A673 (cell line): ENCODE measurements at regions not wholly inside any gene's neighbourhood (a gene's known extent, or its start where the extent isn't known, plus 50 kb on each side); places are given as distances from the start of the nearest gene placed in this dataset.
"Not testable (repeated sequence)": the region's sequence is repeated elsewhere in the genome, so short reads cannot be mapped to it uniquely, and the experiment has no call there.

Experiments used
- BruUV-seq: library from RNA; stranded (reverse); fragments of 400-500 nt; replicated peaks from 2 replicates; lab custom pipeline; 2021; lab: Mats Ljungman, UMichigan
- CTCF ChIA-PET: fragments of 300-600 bp; sonication (Branson Sonifier 250); formaldehyde crosslinking; loops from one replicate; lab custom pipeline; 2022; ENCODE audit warnings: antibody characterized with exemption; lab: Charles Lee
- POLR2A ChIA-PET: fragments of 300-600 bp; sonication (Branson Sonifier 250); formaldehyde crosslinking; loops from one replicate; lab custom pipeline; 2022; ENCODE audit warnings: antibody characterized with exemption; ENCODE audit not compliant: low non-redundant PET; lab: Charles Lee
- DNase-seq: peaks from one replicate; pipeline ENCODE4 v3.0.0-alpha.2; 2015; ENCODE audit warnings: low spot score
- H3K27ac ChIP-seq: fragments of 200-600 bp; sonication (generic); 2 replicates; pipeline ENCODE4 v1.5.1; 2016; ENCODE audit warnings: mixed run types, low read depth, mild to moderate bottlenecking, mixed read lengths, antibody characterized with exemption, low read length; ENCODE audit not compliant: poor library complexity, severe bottlenecking
- H3K27me3 ChIP-seq: fragments of 200-600 bp; sonication (generic); replicated peaks from 2 replicates; pipeline ENCODE4 v1.6.1; 2017; ENCODE audit warnings: mixed run types, low read depth, mild to moderate bottlenecking, mixed read lengths, antibody characterized with exemption, low read length; ENCODE audit not compliant: insufficient read depth, poor library complexity
- H3K36me3 ChIP-seq: fragments of 200-600 bp; sonication (generic); 2 replicates; pipeline ENCODE4 v1.6.1; 2016; ENCODE audit warnings: mixed run types, mild to moderate bottlenecking, mixed read lengths, antibody characterized with exemption, low read length; ENCODE audit not compliant: insufficient read depth, poor library complexity, severe bottlenecking
- H3K4me1 ChIP-seq: fragments of 200-600 bp; sonication (generic); 2 replicates; pipeline ENCODE4 v1.6.1; 2017; ENCODE audit warnings: mixed run types, mild to moderate bottlenecking, mixed read lengths, antibody characterized with exemption, low read length; ENCODE audit not compliant: insufficient read depth, poor library complexity, severe bottlenecking
- H3K4me3 ChIP-seq: fragments of 200-600 bp; sonication (generic); 2 replicates; pipeline ENCODE4 v1.5.1; 2016; ENCODE audit warnings: low read depth, mixed run types, mild to moderate bottlenecking, mixed read lengths, low read length; ENCODE audit not compliant: poor library complexity, severe bottlenecking
- H3K9me3 ChIP-seq: fragments of 200-600 bp; sonication (generic); 2 replicates; pipeline ENCODE4 v1.6.1; 2016; ENCODE audit warnings: mixed run types, low read depth, mild to moderate bottlenecking, mixed read lengths, antibody characterized with exemption, low read length; ENCODE audit not compliant: poor library complexity, severe bottlenecking
- CTCF ChIP-seq: fragments of 300-800, 200-600 bp; sonication (generic); conservative IDR thresholded peaks from 2 replicates; pipeline ENCODE4 v1.5.1; 2017; ENCODE audit warnings: low read depth, mild to moderate bottlenecking, antibody characterized with exemption, low read length, moderate library complexity, mixed read lengths
- EZH2 ChIP-seq: fragments of 200-600 bp; sonication (generic); IDR thresholded peaks from 2 replicates; pipeline ENCODE4 v1.6.1; 2017; ENCODE audit warnings: borderline replicate concordance, low read depth, mild to moderate bottlenecking, mixed read lengths, antibody characterized with exemption, low read length; ENCODE audit not compliant: poor library complexity, severe bottlenecking
- intact Hi-C: fragments of 100-400 bp; cut with micrococcal nuclease; formaldehyde crosslinking; loops from one replicate; pipeline ENCODE4 v1.10.0; 2022; ENCODE audit not compliant: unreplicated experiment

GRCh38 chr6:11378639-11379038 lies 146.2 kb upstream of the NEDD9 start:
- no peak for DNase-seq
- Histone ChIP-seq H3K9me3 (no peaks in the 10 kb centered on the region), H3K36me3 (no peaks in the 10 kb centered on the region), H3K4me1 (no peaks in the 10 kb centered on the region), H3K27ac (no peak overlapping the region), H3K27me3 (no peaks in the 10 kb centered on the region), H3K4me3 (no peak overlapping the region)
- TF ChIP-seq CTCF (no peak), EZH2 (no peak)
- BruUV-seq: no TSS peak
- ChIA-PET POLR2A (no interaction called here), CTCF (no interaction called here)
- intact Hi-C loops: no loop called here

- no peaks in the 10 kb centered on the region for H3K36me3 ChIP-seq
- no peak overlapping the region for H3K4me3 ChIP-seq
- H3K9me3 ChIP-seq: no peaks in the 10 kb centered on the region
- ChIA-PET POLR2A (no interaction called here), CTCF (no interaction called here)
- no peak for DNase-seq
- no peak for TF ChIP-seq CTCF
- no peak for TF ChIP-seq EZH2
- BruUV-seq: no TSS peak
- intact Hi-C loops: loop anchor here (5.0 kb wide), 1 partner anchor 118 kb away; no protein-coding TSS in a partner anchor
- H3K27ac ChIP-seq: no peak overlapping the region
- peaks cover 4% of the 10 kb centered on the region for H3K4me1 ChIP-seq
- H3K27me3 ChIP-seq: no peaks in the 10 kb centered on the region
Measured at GRCh38 chr6:11374036-11375010, 141.9 kb upstream of the NEDD9 start.

- intact Hi-C loops: loop anchor here (5.0 kb wide), 1 partner anchor 119 kb away; no protein-coding TSS in a partner anchor
- TF ChIP-seq CTCF (no peak), EZH2 (no peak)
- no TSS peak for BruUV-seq
- Histone ChIP-seq H3K4me1 (peaks cover 4% of the 10 kb centered on the region), H3K27ac (no peak overlapping the region), H3K4me3 (no peak overlapping the region), H3K36me3 (no peaks in the 10 kb centered on the region), H3K27me3 (no peaks in the 10 kb centered on the region), H3K9me3 (no peaks in the 10 kb centered on the region)
- DNase-seq: no peak
- POLR2A ChIA-PET: no interaction called here
- CTCF ChIA-PET: no interaction called here
Measured at GRCh38 chr6:11373208-11373607, 140.7 kb upstream of the NEDD9 start.

GRCh38 chr6:11372186-11372790 lies 139.8 kb upstream of the NEDD9 start:
- H3K4me3 ChIP-seq, H3K27ac ChIP-seq, H3K27me3 ChIP-seq, H3K36me3 ChIP-seq, H3K9me3 ChIP-seq, POLR2A ChIA-PET, H3K4me1 ChIP-seq, BruUV-seq, CTCF ChIA-PET, DNase-seq: not testable (repeated sequence)
- intact Hi-C loops: loop anchor here (5.0 kb wide), 1 partner anchor 120 kb away; no protein-coding TSS in a partner anchor
